Esophagus muscularis mucosa (tissue), 4 donors: ENCODE measurements at regions not wholly inside any gene's neighbourhood (a gene's known extent, or its start where the extent isn't known, plus 50 kb on each side); places are given as distances from the start of the nearest gene placed in this dataset.
A peak's percentile ranks its signal among the peaks of the same experiment; 100 is the strongest.

Experiments
- DNase-seq: peaks from one replicate; pipeline ENCODE4 v3.0.0-alpha.2; 2017; ENCODE audit errors: extremely low spot score
- H3K27ac ChIP-seq, 4 donors: fragments of 200-600 bp; sonication (generic); replicated peaks in 1 of 4; 1 replicate in 3 of 4; 2 replicates in 1 of 4; pipeline ENCODE4 v1.5.1; 2016 to 2019; ENCODE audit warnings: mild to moderate bottlenecking in 1 of 4
- H3K27me3 ChIP-seq, 4 donors: fragments of 200-600 bp; sonication (generic); one replicate each; pipeline versions ENCODE4 v1.5.1 to v1.6.0; 2016 to 2019
- H3K36me3 ChIP-seq, 4 donors: fragments of 200-600 bp; sonication (generic); one replicate each; pipeline ENCODE4 v1.5.1; 2016 to 2019
- H3K4me1 ChIP-seq, 4 donors: fragments of 200-600 bp; sonication (generic); one replicate each; pipeline ENCODE4 v1.5.1; 2016 to 2019
- H3K4me3 ChIP-seq, 4 donors: fragments of 200-600 bp; sonication (generic); 1 replicate in 2 of 4; 2 replicates in 2 of 4; pipeline ENCODE4 v1.5.1; 2016 to 2019; ENCODE audit warnings: mild to moderate bottlenecking in 4 of 4, moderate library complexity in 1 of 4
- H3K9me3 ChIP-seq, 4 donors: fragments of 200-600 bp; sonication (generic); 1 replicate in 3 of 4; 2 replicates in 1 of 4; pipeline ENCODE4 v1.5.1; 2016 to 2019
- EP300 ChIP-seq: sonication (generic); formaldehyde crosslinking; IDR thresholded peaks from one replicate; pipeline ENCODE4 v1.6.1; 2017; ENCODE audit warnings: antibody characterized with exemption
- POLR2A ChIP-seq: fragments of 450-650 bp; IDR thresholded peaks from one replicate; pipeline ENCODE4 v1.6.1; 2017; ENCODE audit warnings: antibody characterized with exemption, moderate library complexity, mild to moderate bottlenecking, low read depth
- POLR2AphosphoS5 ChIP-seq, 2 donors: sonication (generic); formaldehyde crosslinking; IDR thresholded peaks; one replicate each; pipeline ENCODE4 v1.6.1; 2017; ENCODE audit warnings: antibody characterized with exemption in 2 of 2
- WGBS: methylation state at CpG from one replicate; pipeline ENCODE4 v1.1.5; 2018; 5-methylcytosine and 5-hydroxymethylcytosine counted together
- intact Hi-C: fragments of 100-400 bp; cut with DNase I; formaldehyde crosslinking; loops from one replicate; pipeline ENCODE4 v1.15.1; 2023
- TF ChIP-seq, protein P1 (sequence below), 3 experiments: fragments of 200-600 bp in 2 of 3; fragments of 450-650 bp in 1 of 3; sonication (generic) in 2 of 3; IDR thresholded peaks; one replicate each; pipeline ENCODE4 v1.5.1; 2017 to 2019; ENCODE audit warnings: antibody characterized with exemption in 3 of 3, mild to moderate bottlenecking in 2 of 3, moderate library complexity in 1 of 3

- H3K27ac ChIP-seq, result no peak overlapping the region
- DNase-seq, result no peak
- no peak overlapping the region for H3K4me3 ChIP-seq
- H3K9me3 ChIP-seq, result no peaks in the 10 kb centered on the region
- 93% methylated on average over 7 of the region's 7 CpGs for WGBS
- TF ChIP-seq, protein P1, sequence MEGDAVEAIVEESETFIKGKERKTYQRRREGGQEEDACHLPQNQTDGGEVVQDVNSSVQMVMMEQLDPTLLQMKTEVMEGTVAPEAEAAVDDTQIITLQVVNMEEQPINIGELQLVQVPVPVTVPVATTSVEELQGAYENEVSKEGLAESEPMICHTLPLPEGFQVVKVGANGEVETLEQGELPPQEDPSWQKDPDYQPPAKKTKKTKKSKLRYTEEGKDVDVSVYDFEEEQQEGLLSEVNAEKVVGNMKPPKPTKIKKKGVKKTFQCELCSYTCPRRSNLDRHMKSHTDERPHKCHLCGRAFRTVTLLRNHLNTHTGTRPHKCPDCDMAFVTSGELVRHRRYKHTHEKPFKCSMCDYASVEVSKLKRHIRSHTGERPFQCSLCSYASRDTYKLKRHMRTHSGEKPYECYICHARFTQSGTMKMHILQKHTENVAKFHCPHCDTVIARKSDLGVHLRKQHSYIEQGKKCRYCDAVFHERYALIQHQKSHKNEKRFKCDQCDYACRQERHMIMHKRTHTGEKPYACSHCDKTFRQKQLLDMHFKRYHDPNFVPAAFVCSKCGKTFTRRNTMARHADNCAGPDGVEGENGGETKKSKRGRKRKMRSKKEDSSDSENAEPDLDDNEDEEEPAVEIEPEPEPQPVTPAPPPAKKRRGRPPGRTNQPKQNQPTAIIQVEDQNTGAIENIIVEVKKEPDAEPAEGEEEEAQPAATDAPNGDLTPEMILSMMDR (IDR thresholded peaks at IDR 0.05), result no peak
- TF ChIP-seq EP300, result no peak
- no peak for TF ChIP-seq POLR2A
- no peak for TF ChIP-seq POLR2AphosphoS5 (IDR thresholded peaks at IDR 0.05)
- H3K4me1 ChIP-seq, result peaks cover 0 to 10% (median 7%) of the 10 kb centered on the region in 4 donors
- H3K27me3 ChIP-seq, result no peaks in the 10 kb centered on the region
- H3K36me3 ChIP-seq, result no peaks in the 10 kb centered on the region
- intact Hi-C loops, result no loop called here
Measured at GRCh38 chr18:10300739-10301138, 153.7 kb upstream of the APCDD1 start.

DNA sequence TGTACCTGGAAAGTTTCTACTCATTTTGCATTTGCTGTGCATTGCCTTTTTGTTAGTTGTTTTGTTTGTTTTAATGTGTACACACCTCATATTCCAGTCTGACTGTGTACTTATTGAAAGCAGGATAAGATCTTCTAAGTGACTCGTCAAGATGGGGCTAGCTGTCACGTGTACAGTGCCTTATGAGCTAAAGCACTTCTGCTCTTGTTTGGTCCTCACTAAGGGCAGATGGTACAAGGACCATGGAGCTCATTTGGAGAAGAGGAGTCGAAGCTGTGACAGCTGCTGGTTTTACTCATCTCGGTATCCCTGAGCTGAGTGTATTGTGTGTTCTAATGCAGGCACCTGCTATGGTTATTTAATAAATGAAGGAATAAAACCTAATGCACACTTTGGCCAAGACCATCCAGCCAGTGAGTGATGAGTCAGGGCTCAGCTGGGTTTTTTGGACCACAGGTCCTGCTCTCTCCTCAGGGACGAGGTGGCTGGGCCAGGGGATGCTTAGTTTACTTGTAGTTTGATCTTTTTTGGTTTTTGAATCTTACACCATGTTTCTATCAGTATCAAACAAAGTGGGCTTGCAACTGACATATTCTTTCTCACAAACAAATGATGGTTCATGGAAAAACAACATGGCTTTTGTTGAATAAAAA lies 152.5 kb upstream of the APCDD1 start:
- no peaks in the 10 kb centered on the region for H3K9me3 ChIP-seq
- DNase-seq, result no peak
- intact Hi-C loops, result no loop called here
- H3K4me1 ChIP-seq, result peaks cover 0 to 10% (median 7%) of the 10 kb centered on the region in 4 donors
- 83% methylated on average over 5 of the region's 5 CpGs for WGBS
- no peaks in the 10 kb centered on the region for H3K27me3 ChIP-seq
- H3K36me3 ChIP-seq, result no peaks in the 10 kb centered on the region
- TF ChIP-seq EP300, result no peak
- no peak for TF ChIP-seq POLR2A
- TF ChIP-seq POLR2AphosphoS5 (IDR thresholded peaks at IDR 0.05), result no peak
- TF ChIP-seq, protein P1 (IDR thresholded peaks at IDR 0.05), result no peak
- no peak overlapping the region for H3K4me3 ChIP-seq
- no peak overlapping the region for H3K27ac ChIP-seq

DNA sequence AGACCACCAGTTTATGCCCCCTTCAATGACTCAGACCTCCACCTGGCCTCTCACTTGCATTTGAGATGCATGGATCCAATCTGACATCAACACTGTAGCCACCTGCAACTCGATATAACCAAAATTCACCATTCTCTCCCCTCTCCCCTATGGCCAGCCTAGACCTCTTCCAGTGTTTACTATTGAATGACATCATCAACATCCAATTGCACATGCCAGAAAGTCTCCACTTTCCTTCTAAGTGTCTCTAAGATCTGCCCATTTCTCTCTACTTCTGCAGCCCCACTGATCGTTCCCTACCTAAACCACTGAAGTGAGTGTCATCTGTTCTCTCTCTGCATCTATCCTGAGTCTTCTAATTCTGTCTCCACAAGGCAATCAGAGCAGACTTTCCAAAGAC lies 151.3 kb upstream of the APCDD1 start:
- Histone ChIP-seq H3K27me3 (no peaks in the 10 kb centered on the region), H3K27ac (no peak overlapping the region), H3K9me3 (no peaks in the 10 kb centered on the region), H3K36me3 (no peaks in the 10 kb centered on the region), H3K4me1 (peaks cover 0 to 10% (median 7%) of the 10 kb centered on the region in 4 donors), H3K4me3 (no peak overlapping the region)
- no peak for DNase-seq
- 92% methylated on average over 2 of the region's 2 CpGs for WGBS
- intact Hi-C loops, result no loop called here
- TF ChIP-seq POLR2A (no peak), EP300 (no peak), POLR2AphosphoS5 (IDR thresholded peaks at IDR 0.05) (no peak)
- TF ChIP-seq, protein P1 (IDR thresholded peaks at IDR 0.05), result no peak

- TF ChIP-seq, protein P1 (IDR thresholded peaks at IDR 0.05), result no peak
- TF ChIP-seq POLR2A (no peak), POLR2AphosphoS5 (IDR thresholded peaks at IDR 0.05) (peak; percentile 43 to 66)
- H3K4me3 ChIP-seq, result no peak overlapping the region
- no peak for DNase-seq
Measured at GRCh38 chr18:10304853-10305252, 149.6 kb upstream of the APCDD1 start.

GRCh38 chr18:10306779-10307178 lies 147.7 kb upstream of the APCDD1 start:
- Histone ChIP-seq H3K36me3 (no peaks in the 10 kb centered on the region), H3K27me3 (no peaks in the 10 kb centered on the region), H3K9me3 (no peaks in the 10 kb centered on the region), H3K4me1 (peaks cover 0 to 8% (median 5%) of the 10 kb centered on the region in 4 donors), H3K4me3 (no peak overlapping the region), H3K27ac (no peak overlapping the region)
- 87% methylated on average over 2 of the region's 2 CpGs for WGBS
- intact Hi-C loops, result no loop called here
- no peak for DNase-seq
- TF ChIP-seq, protein P1 (IDR thresholded peaks at IDR 0.05), result no peak
- TF ChIP-seq POLR2A, result no peak
- no peak for TF ChIP-seq POLR2AphosphoS5 (IDR thresholded peaks at IDR 0.05)

More at GRCh38 chr18:10304853-10305252, 149.6 kb upstream of the APCDD1 start:
- Histone ChIP-seq H3K27ac (no peak overlapping the region), H3K4me1 (peaks cover 0 to 8% (median 6%) of the 10 kb centered on the region in 4 donors), H3K9me3 (no peaks in the 10 kb centered on the region), H3K36me3 (no peaks in the 10 kb centered on the region), H3K27me3 (no peaks in the 10 kb centered on the region)
- 55% methylated on average over 3 of the region's 3 CpGs for WGBS
- intact Hi-C loops, result no loop called here
